HG02610 (cell line): ENCODE measurements at regions not wholly inside any gene's neighbourhood (a gene's known extent, or its start where the extent isn't known, plus 50 kb on each side); places are given as distances from the start of the nearest gene placed in this dataset.

Source experiments
- ATAC-seq: cut with Tn5 transposase; IDR thresholded peaks from one replicate; pipeline ENCODE4 v1.9.1; 2021; ENCODE audit warnings: mild to moderate bottlenecking, moderate library complexity; ENCODE audit not compliant: unreplicated experiment

DNA sequence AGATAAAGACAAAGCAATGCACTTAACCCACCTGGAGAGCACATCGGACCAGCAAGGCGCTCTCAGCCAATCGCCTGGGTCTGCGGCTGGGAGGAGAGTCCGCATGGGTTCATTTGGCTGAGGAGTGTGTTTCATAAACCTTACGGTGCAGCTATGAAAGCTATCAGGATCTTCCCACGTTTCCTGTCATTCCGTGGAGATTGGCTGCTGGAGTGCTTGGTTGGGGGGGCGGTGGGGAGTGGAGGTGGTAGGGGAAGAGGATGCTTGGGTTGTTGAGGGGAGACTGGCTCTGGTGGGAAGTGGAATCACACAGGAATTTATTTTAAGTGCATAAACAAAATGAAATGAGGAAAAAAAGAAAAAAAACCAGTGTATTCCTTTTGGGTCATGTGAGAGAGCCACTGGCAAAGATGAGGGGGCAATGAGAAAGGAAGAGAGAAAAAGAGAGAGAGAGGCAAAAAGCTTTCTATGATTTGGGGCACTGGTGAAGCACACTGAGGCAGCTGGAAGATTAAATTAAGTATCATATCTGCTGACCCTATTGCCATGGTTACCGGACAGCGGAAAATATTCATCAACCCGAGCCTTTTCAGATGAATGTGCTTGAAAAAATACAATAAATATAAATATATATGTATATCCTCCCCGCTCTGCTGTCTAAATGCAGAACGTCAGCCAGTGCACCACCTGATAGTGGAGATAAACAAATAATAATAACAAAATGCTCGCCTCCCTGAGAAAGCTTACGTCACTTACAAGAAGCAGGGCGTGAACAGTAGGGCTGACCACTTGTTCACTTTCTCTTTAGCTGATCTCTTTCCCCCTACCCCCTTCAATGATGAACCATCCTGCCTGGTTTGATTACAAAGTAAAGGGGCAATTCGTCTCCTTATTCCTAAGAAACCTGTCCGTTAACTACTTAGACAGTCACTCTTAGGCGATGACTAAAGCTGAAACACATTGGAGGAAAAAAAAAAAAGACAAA is 457.0 kb upstream of the ZFHX3 start:
- no peak for ATAC-seq

DNA sequence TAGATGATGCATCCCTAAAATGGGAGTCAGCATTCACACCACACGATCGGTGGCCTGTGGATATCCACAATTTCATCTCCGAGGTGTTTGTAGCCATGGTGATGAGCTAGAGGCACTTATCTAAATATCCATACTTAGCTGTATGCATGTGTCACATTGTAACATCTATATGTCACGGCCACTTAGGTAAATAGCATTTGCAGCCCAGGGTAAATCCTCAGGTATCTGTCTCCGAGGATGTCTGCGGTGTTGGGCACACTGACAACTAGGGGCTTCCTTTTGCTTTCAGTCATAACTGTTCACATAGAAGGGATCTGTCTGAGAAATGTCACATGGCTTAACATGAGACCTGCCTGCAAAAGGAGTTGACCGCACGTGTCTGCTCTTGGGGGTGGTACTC is 455.2 kb upstream of the ZFHX3 start:
- no peak for ATAC-seq

GRCh38 chr16:73499276-73499675 is 451.3 kb upstream of the ZFHX3 start:
- ATAC-seq = no peak

DNA sequence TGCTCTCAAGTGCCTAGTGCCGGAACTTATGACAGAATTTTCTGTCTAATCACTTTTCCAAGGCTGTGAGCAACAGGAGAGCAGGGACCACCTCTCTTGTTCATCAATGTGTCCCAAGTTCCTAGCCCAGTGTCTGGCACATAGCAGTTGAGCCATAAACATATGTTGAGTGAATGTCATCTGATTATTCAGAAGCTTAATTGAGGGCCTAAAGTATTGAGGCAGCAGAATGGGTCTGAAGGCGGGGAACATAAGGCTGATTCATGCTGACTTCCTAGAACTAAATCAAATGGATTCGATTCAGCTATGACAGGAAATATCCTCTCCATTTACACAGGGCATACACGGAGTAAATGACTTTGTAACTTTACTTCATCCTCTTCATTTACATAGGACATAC is 438.0 kb upstream of the ZFHX3 start:
- ATAC-seq = no peak

DNA sequence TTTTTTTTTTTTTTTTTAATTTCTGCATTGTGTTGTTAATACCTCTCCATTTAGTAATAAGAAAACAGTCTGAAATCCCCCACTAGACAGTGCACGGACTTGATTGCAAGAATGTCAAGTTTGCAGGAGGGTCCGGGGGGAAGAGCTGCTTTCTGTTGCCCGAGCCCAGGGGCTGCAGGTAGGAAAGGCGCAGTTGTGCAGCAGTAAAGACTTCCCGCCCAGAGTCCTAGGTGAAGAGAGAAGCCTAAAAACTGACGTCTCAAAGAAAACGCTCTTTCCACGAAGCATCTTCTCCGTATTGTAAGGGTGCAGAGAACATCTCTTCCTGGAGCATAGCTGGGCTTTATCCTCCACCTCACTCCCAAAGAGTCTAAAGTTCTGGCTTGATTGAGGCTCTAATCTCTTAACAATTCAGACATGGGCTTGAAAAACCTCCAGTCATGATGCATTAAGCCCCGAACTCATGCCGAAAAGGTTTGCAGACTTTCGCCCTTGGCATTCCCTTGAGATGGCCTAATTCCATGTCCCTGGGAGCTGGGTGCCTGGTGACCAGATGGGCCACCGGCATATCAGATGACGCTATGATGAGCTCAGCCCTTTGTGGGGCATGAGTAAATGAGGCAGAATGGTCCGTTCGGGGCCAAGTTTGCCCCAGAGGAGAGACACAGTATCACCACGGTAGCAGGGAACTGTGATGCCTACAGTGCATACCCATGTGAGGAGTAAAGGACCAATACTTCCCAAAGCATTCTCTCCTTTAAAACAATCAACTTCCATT is 436.2 kb upstream of the ZFHX3 start:
- ATAC-seq = no peak

GRCh38 chr16:73483076-73483791 is 435.3 kb upstream of the ZFHX3 start:
- no peak for ATAC-seq

GRCh38 chr16:73482310-73482709 is 434.4 kb upstream of the ZFHX3 start:
- no peak for ATAC-seq

GRCh38 chr16:73480381-73480780 is 432.5 kb upstream of the ZFHX3 start:
- ATAC-seq = no peak

DNA sequence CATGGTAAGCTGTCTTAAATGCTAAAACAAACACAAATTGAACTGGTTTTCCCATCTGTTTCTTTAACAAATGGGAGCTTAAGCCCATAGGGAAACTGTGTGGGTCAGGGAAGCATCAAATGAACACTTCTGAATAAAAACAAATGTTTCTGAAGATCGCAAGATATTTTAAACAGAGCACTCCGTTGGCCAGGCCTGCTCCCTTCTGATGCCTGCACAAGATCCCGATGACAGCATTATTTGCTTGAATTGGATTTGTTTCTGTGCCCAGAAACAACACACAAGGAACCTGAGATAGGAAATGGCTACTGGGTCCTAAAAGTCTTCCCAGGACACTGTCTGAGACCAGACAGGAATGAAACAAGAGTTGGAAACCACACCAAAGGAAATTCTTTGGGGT is 425.8 kb upstream of the ZFHX3 start:
- ATAC-seq = no peak

DNA sequence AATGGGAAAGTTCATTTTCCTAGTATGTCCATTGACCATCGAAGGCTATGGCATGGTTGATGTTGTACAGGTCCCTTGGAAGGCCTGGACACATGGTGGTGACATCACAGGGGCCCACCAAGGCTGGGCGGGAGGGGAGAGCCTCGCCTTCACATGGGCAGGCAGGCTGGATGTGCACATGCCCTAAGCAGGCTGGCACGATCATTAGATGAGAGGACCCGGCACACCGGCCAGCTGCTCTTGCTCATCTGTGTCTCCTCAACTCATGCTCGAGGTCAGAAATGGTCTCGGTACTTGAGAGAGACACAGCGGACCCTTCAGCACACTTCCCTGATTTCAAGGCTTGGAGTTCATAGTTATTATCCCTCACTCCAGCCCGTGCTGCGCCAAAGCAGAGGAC is 416.9 kb upstream of the ZFHX3 start:
- no peak for ATAC-seq

DNA sequence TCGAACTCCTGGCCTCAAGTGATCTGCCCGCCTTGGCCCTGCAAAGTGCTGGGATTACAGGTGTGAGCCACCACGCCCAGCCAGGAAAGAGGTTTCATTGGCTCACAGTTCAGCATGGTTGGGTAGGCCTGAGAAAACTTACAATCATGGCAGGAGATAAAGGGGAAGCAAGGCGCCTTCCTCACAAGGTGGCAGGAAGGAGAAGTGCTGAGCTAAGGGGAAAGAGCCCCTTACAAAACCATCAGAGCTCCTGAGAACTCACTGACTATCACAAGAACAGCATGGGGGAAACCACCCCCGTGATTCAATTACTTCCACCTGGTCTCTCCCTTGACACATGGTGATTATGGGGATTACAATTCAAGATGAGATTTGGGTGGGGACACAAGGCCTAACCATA is 411.7 kb upstream of the ZFHX3 start:
- ATAC-seq = no peak

DNA sequence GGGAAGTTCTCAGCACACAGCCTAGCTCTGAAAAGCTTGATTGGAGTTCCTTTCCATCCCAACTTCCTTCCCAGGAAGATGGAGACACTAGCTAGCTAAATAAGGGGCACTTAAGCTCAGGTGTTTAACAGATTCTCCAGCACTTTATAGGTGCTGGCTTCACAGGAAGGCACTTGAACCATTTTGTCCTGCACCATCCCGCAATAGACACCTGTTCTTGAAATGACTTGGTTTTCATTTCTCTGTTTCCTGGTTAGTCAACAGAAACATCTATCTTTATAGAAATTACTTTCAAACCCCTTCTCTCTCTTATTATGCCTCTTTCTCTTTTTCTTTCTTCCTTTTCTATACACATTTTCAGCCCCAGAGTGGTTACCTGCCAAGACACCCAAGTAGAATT is 409.9 kb upstream of the ZFHX3 start:
- no peak for ATAC-seq

- no peak for ATAC-seq
These were observed 401.0 kb upstream of the ZFHX3 start for GRCh38 chr16:73448970-73449369.

DNA sequence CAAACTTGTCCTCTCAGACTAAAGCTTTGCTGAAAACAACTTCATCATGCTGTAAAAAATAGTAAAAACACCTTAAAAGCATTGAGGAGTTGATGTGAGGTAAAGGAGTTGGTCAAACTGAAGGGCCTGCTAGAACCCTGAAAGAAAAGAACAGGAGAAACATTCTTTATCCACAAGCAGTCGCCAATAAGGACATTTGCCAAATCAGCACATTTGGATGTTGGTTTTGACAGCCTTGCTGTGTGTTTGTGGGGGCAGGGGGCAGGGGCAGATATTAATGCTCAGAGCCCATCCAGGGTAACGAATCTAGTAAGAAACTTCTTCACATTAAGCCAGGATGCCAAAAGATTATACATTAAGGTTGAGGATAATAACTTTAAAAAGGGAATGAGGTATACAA is 399.9 kb upstream of the ZFHX3 start:
- ATAC-seq = no peak

- no peak for ATAC-seq
These were observed 386.7 kb upstream of the ZFHX3 start for GRCh38 chr16:73434621-73435020.

DNA sequence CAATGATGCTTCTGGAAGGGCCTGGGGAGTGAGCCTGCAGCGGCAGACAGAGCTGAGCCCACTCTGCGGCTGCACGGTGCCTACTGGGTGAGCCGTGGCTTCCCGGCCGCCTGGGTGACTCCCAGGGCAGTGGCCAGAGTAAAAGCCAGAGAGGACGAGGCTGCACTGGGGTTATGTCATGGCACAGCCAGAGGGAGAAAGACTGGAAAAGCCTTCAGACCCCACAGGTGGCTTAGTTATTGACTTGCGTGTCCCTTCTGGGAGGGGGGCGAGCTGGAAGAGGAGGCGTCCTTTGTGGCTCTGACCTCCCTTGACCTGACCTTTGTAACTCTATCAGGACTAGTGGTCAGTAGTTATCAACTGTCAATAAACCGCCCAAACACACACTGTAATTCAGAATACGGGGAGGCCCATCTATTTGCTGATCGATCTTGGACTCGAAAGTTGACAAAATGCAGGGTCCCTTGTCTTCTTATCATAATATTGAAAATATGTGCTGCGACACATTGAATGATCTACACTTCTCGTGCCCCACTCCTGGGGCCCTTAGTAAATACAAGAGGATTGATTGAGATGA is 385.9 kb upstream of the ZFHX3 start:
- no peak for ATAC-seq

DNA sequence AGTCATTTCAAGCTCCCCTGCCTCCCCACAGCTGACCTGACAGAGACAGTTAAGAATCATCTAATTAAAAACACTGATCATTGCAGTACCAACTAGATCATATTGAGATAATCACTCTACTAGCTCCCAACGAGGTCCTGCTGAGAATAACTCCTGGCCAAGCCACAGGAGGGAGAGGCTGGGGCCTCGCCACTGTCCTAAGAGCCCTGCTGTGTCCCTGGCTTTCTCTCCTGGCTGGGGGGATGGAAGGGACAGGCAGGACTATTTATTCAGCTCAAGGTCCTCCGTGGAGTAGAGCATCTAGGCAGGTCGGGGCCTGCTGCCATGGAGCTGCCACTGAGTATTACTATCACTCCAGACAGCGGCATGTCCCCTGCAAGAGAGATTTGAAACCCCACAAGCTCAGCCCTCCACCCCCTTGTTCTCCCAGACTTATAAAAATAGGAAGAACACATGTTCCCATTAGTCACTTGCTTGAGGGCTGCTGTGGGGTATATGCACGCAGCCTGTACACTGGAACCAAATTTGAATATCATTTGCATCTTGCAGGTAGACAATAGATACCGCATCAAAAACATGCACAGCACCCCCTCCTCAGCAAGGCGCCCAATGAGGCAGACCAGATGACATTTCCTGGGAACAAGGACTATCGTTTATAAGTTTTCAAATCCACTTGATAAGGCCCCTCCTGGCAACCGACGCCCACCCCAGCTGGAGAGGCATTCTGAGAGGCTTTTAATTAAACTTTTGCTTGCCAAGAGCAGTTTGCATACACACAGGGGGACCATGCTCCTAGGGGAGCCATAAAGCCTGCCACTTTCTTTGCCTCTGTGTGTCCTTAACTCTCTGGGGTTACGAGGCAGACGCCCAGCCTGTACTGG is 385.2 kb upstream of the ZFHX3 start:
- ATAC-seq = no peak

DNA sequence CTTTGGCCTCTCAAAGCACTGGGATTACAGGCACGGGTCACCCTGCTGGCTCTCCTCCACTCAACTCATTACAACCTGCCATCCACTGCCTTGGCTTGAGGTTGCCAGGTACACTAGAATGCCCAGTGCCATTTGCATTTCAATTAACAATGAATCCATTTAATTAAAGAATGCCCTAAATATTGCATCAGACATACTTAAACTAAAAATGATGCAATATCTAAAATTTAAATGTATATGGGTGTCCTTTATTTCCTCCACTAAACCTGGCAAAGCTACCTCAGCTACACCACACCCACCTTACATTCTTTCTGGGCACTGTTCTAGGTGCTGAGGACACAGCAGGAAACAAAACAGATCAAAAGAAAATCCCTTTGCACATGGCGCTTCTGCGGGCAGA is 382.2 kb upstream of the ZFHX3 start:
- no peak for ATAC-seq

DNA sequence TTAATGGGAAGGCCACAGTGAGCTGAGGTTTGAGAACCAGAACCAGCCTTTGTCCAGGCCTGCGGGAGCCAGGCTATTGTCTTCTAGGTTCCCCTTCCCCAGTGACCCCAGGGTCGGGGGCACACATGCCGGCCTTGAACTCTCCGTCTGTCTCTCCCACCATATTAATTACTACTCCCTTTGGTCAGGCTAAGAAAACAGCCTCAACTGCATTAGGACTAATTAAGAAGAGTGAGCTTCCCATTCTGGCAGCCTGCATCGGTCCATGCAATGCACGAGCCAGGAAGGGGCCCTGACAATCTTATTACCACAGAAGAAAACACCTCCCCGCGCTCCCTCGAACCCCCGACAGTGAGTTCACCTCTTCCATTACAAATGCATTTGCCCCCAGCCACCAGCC is 380.2 kb upstream of the ZFHX3 start:
- ATAC-seq = no peak

DNA sequence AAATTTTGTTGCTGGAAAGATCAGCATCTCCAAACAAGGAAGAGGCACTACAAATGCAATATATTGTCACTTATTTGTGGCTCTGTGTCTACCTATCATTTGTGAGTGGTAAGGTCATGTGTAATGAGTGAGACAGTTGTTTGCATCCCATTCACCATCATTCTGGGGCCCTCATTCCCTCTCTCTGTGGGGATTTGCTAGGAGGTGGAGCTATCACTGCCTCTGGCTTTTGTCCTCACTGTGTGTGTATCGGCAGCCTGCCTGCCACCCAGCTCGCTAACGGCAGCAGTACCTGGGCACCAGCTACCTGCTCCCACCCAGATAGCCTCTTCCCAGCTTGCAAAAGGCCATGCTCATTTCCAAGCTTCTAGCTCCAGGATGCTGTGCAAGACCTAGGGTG is 379.2 kb upstream of the ZFHX3 start:
- ATAC-seq = no peak
